Suprapubic skin (tissue), 4 donors: ENCODE measurements at regions not wholly inside any gene's neighbourhood (a gene's known extent, or its start where the extent isn't known, plus 50 kb on each side); places are given as distances from the start of the nearest gene placed in this dataset.

Experiments
- EP300 ChIP-seq: sonication (generic); formaldehyde crosslinking; IDR thresholded peaks from one replicate; pipeline ENCODE4 v1.6.1; 2017; ENCODE audit warnings: antibody characterized with exemption
- POLR2A ChIP-seq, 2 donors: fragments of 450-650 bp; IDR thresholded peaks; one replicate each; pipeline ENCODE4 v1.6.1; 2017; ENCODE audit warnings: antibody characterized with exemption in 2 of 2, mild to moderate bottlenecking in 2 of 2, moderate library complexity in 2 of 2
- POLR2AphosphoS5 ChIP-seq, 3 donors: sonication (generic); formaldehyde crosslinking; IDR thresholded peaks; one replicate each; pipeline ENCODE4 v1.6.1; 2017; ENCODE audit warnings: antibody characterized with exemption in 3 of 3
- TF ChIP-seq, protein P1 (sequence below), 2 donors: fragments of 200-600 bp in 1 of 2; fragments of 450-650 bp in 1 of 2; sonication (generic) in 1 of 2; IDR thresholded peaks; one replicate each; pipeline ENCODE4 v1.5.1; 2016 to 2019; ENCODE audit warnings: antibody characterized with exemption in 2 of 2, mild to moderate bottlenecking in 1 of 2, moderate library complexity in 1 of 2

DNA sequence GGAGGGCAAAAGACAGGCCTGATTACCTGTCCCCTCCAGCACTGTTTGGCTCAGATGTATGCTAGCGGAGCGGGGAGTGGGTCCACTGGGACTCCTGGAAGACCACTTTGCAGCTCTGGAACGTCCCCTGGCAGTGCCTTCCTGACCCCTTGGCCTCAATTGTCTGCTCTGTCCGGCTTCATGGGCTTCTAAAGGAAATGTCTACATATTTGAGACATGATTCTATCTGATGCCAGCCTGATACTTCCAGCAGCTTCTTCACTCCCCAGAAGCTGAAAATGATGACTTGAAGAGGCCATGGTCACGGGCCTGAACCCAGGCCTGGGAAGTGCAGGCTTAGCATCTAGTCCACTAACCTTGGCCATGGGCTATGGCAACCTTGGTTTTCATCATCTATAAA lies 112.1 kb downstream of the ACAA2 start:
- TF ChIP-seq EP300: no peak
- TF ChIP-seq, protein P1, sequence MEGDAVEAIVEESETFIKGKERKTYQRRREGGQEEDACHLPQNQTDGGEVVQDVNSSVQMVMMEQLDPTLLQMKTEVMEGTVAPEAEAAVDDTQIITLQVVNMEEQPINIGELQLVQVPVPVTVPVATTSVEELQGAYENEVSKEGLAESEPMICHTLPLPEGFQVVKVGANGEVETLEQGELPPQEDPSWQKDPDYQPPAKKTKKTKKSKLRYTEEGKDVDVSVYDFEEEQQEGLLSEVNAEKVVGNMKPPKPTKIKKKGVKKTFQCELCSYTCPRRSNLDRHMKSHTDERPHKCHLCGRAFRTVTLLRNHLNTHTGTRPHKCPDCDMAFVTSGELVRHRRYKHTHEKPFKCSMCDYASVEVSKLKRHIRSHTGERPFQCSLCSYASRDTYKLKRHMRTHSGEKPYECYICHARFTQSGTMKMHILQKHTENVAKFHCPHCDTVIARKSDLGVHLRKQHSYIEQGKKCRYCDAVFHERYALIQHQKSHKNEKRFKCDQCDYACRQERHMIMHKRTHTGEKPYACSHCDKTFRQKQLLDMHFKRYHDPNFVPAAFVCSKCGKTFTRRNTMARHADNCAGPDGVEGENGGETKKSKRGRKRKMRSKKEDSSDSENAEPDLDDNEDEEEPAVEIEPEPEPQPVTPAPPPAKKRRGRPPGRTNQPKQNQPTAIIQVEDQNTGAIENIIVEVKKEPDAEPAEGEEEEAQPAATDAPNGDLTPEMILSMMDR (IDR thresholded peaks at IDR 0.05): no peak
- no peak for TF ChIP-seq POLR2A (IDR thresholded peaks at IDR 0.05)
- no peak for TF ChIP-seq POLR2AphosphoS5 (IDR thresholded peaks at IDR 0.05)
